B cell (primary cell): ENCODE measurements at regions not wholly inside any gene's neighbourhood (a gene's known extent, or its start where the extent isn't known, plus 50 kb on each side); places are given as distances from the start of the nearest gene placed in this dataset.
"Not testable (repeated sequence)": the region's sequence is repeated elsewhere in the genome, so short reads cannot be mapped to it uniquely, and the experiment has no call there.

Experiments
- ATAC-seq: fragments of 200-7000 bp; cut with Tn5 transposase; one replicate; pipeline ENCODE4 v1.10.0; 2021; ENCODE audit warnings: low read depth, mild to moderate bottlenecking, moderate number of reproducible peaks, moderate library complexity
- CTCF ChIA-PET: fragments of 350-600 bp; sonication (Branson Sonifier 250); formaldehyde crosslinking; loops from one replicate; lab custom pipeline; 2021; ENCODE audit warnings: antibody characterized with exemption, inconsistent platforms; lab: Charles Lee
- POLR2A ChIA-PET: fragments of 350-600 bp; sonication (Branson Sonifier 250); formaldehyde crosslinking; loops from one replicate; lab custom pipeline; 2021; ENCODE audit warnings: antibody characterized with exemption; lab: Charles Lee
- DNase-seq: peaks from one replicate; pipeline ENCODE4 v3.0.0; 2013
- H2AFZ ChIP-seq: 2 replicates; pipeline ENCODE4 v1.6.1; 2012; ENCODE audit warnings: mild to moderate bottlenecking, low read depth, low read length; ENCODE audit not compliant: insufficient read depth, poor library complexity, severe bottlenecking
- H3K27ac ChIP-seq, 2 donors: 1 replicate in 1 of 2; 2 replicates in 1 of 2; pipeline ENCODE4 v1.5.1; 2012 to 2013; ENCODE audit warnings: low read length in 2 of 2, mild to moderate bottlenecking in 2 of 2, moderate library complexity in 1 of 2
- H3K27me3 ChIP-seq, 4 experiments: fragments of 200-600 bp in 1 of 4; sonication (generic) in 1 of 4; replicated peaks in 1 of 4; 1 replicate in 2 of 4; 2 replicates in 2 of 4; pipeline versions ENCODE4 v1.6.1 to v1.7.0; 2013 to 2016; ENCODE audit warnings: low read length in 3 of 4, mild to moderate bottlenecking in 2 of 4, mixed read lengths in 1 of 4, moderate library complexity in 1 of 4; ENCODE audit not compliant: insufficient read depth in 4 of 4, control insufficient read depth in 3 of 4; ENCODE audit errors: control extremely low read depth in 1 of 4
- H3K36me3 ChIP-seq, 2 experiments: replicated peaks in 1 of 2; 1 replicate in 1 of 2; 2 replicates in 1 of 2; pipeline versions ENCODE4 v1.6.1 to v1.7.1; 2013; ENCODE audit warnings: low read length in 1 of 2; ENCODE audit not compliant: insufficient read depth in 2 of 2, control insufficient read depth in 1 of 2; ENCODE audit errors: control extremely low read depth in 1 of 2, extremely low read depth in 1 of 2
- H3K4me1 ChIP-seq, 2 donors: fragments of 200-600 bp in 1 of 2; sonication (generic) in 1 of 2; 1 replicate in 1 of 2; 2 replicates in 1 of 2; pipeline versions ENCODE4 v1.5.1 to v1.6.1; 2013 to 2017; ENCODE audit warnings: low read length in 2 of 2; ENCODE audit not compliant: control insufficient read depth in 2 of 2, insufficient read depth in 2 of 2
- H3K4me2 ChIP-seq: replicated peaks from 2 replicates; pipeline ENCODE3; 2012; ENCODE audit warnings: mild to moderate bottlenecking, low read depth, low read length; ENCODE audit not compliant: poor library complexity, severe bottlenecking
- H3K4me3 ChIP-seq, 5 experiments: fragments of 200-600 bp in 1 of 5; sonication (generic) in 1 of 5; 1 replicate in 3 of 5; 2 replicates in 2 of 5; pipeline versions ENCODE4 v1.5.1 to v1.7.0; 2011 to 2016; ENCODE audit warnings: low read length in 4 of 5, mild to moderate bottlenecking in 4 of 5, low read depth in 2 of 5, control low read depth in 1 of 5, moderate library complexity in 1 of 5; ENCODE audit not compliant: insufficient read depth in 1 of 5; ENCODE audit errors: control extremely low read depth in 1 of 5, extremely low read depth in 1 of 5
- H3K79me2 ChIP-seq: fragments of 200-600 bp; sonication (generic); one replicate; pipeline ENCODE4 v1.6.0; 2016; ENCODE audit warnings: low read length; ENCODE audit not compliant: control insufficient read depth, insufficient read depth
- H3K9ac ChIP-seq: fragments of 200-600 bp; sonication (generic); 2 replicates; pipeline ENCODE4 v1.6.1; 2017; ENCODE audit warnings: mild to moderate bottlenecking, low read length, moderate library complexity
- H3K9me3 ChIP-seq, 3 donors: one replicate each; pipeline versions ENCODE4 v1.6.1 to v1.7.1; 2013; ENCODE audit warnings: low read length in 2 of 3; ENCODE audit not compliant: control insufficient read depth in 2 of 3, insufficient read depth in 1 of 3; ENCODE audit errors: control extremely low read depth in 1 of 3
- H4K20me1 ChIP-seq: 2 replicates; pipeline ENCODE4 v1.6.0; 2012; ENCODE audit warnings: mild to moderate bottlenecking, low read length; ENCODE audit not compliant: insufficient read depth, control insufficient read depth, poor library complexity, severe bottlenecking
- H3K27ac Mint-ChIP-seq: one replicate; pipeline ENCODE4 v1.8.0; 2021; ENCODE audit warnings: mixed read lengths
- H3K27me3 Mint-ChIP-seq: one replicate; pipeline ENCODE4 v1.8.0; 2021; ENCODE audit warnings: mixed read lengths
- H3K4me1 Mint-ChIP-seq: one replicate; pipeline ENCODE4 v1.8.0; 2021; ENCODE audit warnings: mixed read lengths
- H3K4me3 Mint-ChIP-seq: one replicate; pipeline ENCODE4 v1.8.0; 2021; ENCODE audit warnings: mixed read lengths
- H3K9me3 Mint-ChIP-seq: one replicate; pipeline ENCODE4 v1.8.0; 2022; ENCODE audit warnings: mixed read lengths; ENCODE audit not compliant: insufficient read depth
- CTCF ChIP-seq: fragments of 200-600 bp; IDR thresholded peaks from one replicate; pipeline ENCODE4 v1.8.0; 2022; ENCODE audit warnings: antibody characterized with exemption, mild to moderate bottlenecking
- EZH2 ChIP-seq: IDR thresholded peaks from 2 replicates; pipeline ENCODE4 v1.6.1; 2012; ENCODE audit warnings: borderline replicate concordance, low read depth, mild to moderate bottlenecking, moderate library complexity, low read length; ENCODE audit not compliant: insufficient read depth, poor library complexity, severe bottlenecking
- WGBS: methylation state at CpG from one replicate; pipeline ENCODE4 v1.1.5; 2013; ENCODE audit warnings: missing lambda C conversion rate; ENCODE audit not compliant: insufficient coverage; 5-methylcytosine and 5-hydroxymethylcytosine counted together
- intact Hi-C: fragments of 100-400 bp; cut with micrococcal nuclease; formaldehyde crosslinking; loops from one replicate; pipeline ENCODE4 v1.10.0; 2022

DNA sequence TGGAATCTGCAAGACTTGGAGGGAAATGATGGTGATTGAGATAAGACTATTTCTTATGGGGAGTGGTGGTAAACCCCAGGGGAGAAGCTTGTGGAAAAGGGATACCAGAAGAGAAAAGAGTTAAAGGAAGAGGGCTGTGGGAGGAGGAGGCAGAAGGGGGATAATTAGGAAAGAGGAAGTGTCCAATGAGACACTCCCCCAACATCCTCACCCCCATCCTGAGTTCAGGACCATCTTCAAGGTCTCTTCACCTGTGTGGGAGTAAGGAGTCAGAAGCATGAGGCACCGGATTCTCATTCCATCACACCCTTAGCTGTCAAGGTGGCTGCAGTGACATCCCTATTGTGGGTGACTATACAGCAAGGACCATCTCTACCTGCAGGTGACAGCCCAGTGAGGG, 106.6 kb upstream of the POC5 start:
- H3K27me3 Mint-ChIP-seq = no peaks in the 10 kb centered on the region
- Histone ChIP-seq H3K9ac (no peak overlapping the region), H3K9me3 (no peaks in the 10 kb centered on the region), H3K36me3 (no peaks in the 10 kb centered on the region), H2AFZ (no peak overlapping the region), H3K27ac (no peak overlapping the region), H4K20me1 (no peaks in the 10 kb centered on the region), H3K4me3 (no peak overlapping the region), H3K4me2 (no peak overlapping the region), H3K79me2 (no peaks in the 10 kb centered on the region), H3K4me1 (peaks cover 4 to 6% of the 10 kb centered on the region in 2 donors), H3K27me3 (no peaks in the 10 kb centered on the region)
- DNase-seq (no peak), ATAC-seq (no peak)
- intact Hi-C loops = no loop called here
- ChIA-PET CTCF (no interaction called here), POLR2A (no interaction called here)
- H3K4me1 Mint-ChIP-seq = peaks cover 10% of the 10 kb centered on the region
- TF ChIP-seq CTCF (no peak), EZH2 (no peak)
- no peak overlapping the region for H3K4me3 Mint-ChIP-seq
- 100% methylated on average over 1 of the region's 1 CpG for WGBS
- no peak overlapping the region for H3K27ac Mint-ChIP-seq
- no peaks in the 10 kb centered on the region for H3K9me3 Mint-ChIP-seq

DNA sequence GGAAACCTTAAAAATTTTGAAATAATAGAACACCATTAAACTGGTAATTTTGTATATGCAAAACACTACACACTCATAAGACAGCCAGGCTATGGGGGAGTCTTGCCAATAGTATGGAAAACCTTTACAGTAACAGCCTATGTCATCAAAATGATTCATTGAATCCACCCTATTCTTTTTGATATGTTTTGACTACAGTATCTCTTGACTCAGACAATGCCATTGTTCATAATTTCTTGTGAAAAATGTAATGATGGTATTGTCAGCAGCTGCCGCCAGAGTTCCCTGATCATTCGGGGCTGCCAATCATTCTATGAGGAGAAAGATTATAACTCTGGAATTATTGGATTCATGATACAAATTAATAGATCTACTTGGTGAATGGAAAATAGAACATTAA, 101.4 kb upstream of the POC5 start:
- peaks cover 0 to 15% (median 0%) of the 10 kb centered on the region in 3 donors for H3K9me3 ChIP-seq
- H3K27ac Mint-ChIP-seq = no peak overlapping the region
- H3K27me3 Mint-ChIP-seq = peaks cover 28% of the 10 kb centered on the region
- ChIA-PET CTCF (no interaction called here), POLR2A (no interaction called here)
- TF ChIP-seq EZH2 (no peak), CTCF (no peak)
- H3K27me3 ChIP-seq = peaks cover 0 to 7% (median 3%) of the 10 kb centered on the region in 4 experiments
- H3K4me3 ChIP-seq = no peak overlapping the region
- H3K79me2 ChIP-seq = no peaks in the 10 kb centered on the region
- DNase-seq (no peak), ATAC-seq (no peak)
- H3K4me1 Mint-ChIP-seq = peaks cover 2% of the 10 kb centered on the region
- no peaks in the 10 kb centered on the region for H3K9me3 Mint-ChIP-seq
- H3K9ac ChIP-seq = no peak overlapping the region
- H3K4me2 ChIP-seq = no peak overlapping the region
- intact Hi-C loops = no loop called here
- H3K27ac ChIP-seq = no peak overlapping the region
- no peaks in the 10 kb centered on the region for H3K36me3 ChIP-seq
- no peaks in the 10 kb centered on the region for H4K20me1 ChIP-seq
- no peak overlapping the region for H3K4me3 Mint-ChIP-seq
- H3K4me1 ChIP-seq = no peaks in the 10 kb centered on the region
- WGBS = no CpG with 5 or more reads among the region's 2 CpGs
- H2AFZ ChIP-seq = no peak overlapping the region

GRCh38 chr5:75799695-75800094, 82.5 kb upstream of the POC5 start:
- H3K4me1 ChIP-seq, intact Hi-C loops, DNase-seq, H3K4me2 ChIP-seq, H3K27ac ChIP-seq, H3K79me2 ChIP-seq, ATAC-seq, POLR2A ChIA-PET, H3K9ac ChIP-seq, H3K4me3 Mint-ChIP-seq, H4K20me1 ChIP-seq, H3K4me1 Mint-ChIP-seq, H3K9me3 Mint-ChIP-seq, H3K4me3 ChIP-seq, H3K27me3 ChIP-seq, CTCF ChIA-PET, H2AFZ ChIP-seq, H3K27ac Mint-ChIP-seq, H3K36me3 ChIP-seq, H3K27me3 Mint-ChIP-seq: not testable (repeated sequence)
- WGBS = 87% methylated on average over 5 of the region's 6 CpGs
- H3K9me3 ChIP-seq = peaks cover 0 to 17% (median 0%) of the 10 kb centered on the region in 3 donors
